HG03521 (cell line): ENCODE measurements at regions not wholly inside any gene's neighbourhood (a gene's known extent, or its start where the extent isn't known, plus 50 kb on each side); places are given as distances from the start of the nearest gene placed in this dataset.

Experiments
- ATAC-seq: cut with Tn5 transposase; IDR thresholded peaks from one replicate; pipeline ENCODE4 v1.9.1; 2021; ENCODE audit warnings: mild to moderate bottlenecking, moderate library complexity; ENCODE audit not compliant: unreplicated experiment

DNA sequence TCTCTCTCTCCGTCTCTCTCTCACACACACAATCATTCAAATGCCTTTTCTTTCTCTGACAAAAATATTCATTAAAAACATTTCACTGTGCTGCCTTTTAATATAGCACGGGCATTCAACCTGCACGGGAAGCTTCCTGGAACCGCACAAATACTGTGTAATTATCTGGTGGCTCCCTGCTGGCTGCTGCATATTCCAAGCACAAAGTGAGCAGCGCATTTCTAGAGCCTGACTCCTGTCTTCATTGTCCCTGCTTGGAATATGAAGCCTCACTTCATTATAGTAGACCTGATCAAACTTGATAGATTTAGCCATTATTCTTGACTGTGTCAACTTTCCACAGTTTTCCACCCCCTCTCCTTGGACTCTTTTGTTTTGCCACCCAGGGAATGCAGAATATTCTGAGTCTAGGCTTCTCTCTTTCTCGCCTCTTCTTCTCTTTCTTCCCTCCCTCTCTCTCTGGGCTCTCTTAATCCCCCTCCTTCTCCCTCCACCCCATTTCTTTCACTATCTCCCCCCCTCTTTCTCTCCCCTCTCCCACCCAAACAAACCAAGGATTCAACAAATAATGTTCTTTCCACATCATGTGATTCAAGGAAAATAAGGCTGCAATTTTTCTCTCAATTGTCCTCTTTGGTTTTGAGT lies 672.1 kb upstream of the FANCL start:
- no peak for ATAC-seq

DNA sequence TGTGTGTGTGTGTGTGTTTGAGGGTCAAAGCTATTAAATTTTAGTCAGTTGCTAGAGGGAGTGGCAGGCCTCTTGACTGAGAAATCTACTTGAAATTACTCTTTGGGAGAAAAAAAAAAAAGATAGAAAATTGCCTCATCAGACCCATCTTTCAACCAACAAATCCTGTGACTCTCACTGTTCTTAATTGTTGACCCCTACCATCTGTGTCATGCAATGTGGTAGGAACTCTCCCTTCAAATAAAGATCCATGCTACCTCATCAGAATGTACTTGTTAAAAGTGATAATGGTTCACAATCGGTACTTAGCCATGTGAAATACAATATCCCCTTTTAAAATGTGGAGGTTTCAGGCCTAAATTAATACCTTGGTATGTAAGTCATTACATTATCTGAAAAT lies 670.8 kb upstream of the FANCL start:
- no peak for ATAC-seq

DNA sequence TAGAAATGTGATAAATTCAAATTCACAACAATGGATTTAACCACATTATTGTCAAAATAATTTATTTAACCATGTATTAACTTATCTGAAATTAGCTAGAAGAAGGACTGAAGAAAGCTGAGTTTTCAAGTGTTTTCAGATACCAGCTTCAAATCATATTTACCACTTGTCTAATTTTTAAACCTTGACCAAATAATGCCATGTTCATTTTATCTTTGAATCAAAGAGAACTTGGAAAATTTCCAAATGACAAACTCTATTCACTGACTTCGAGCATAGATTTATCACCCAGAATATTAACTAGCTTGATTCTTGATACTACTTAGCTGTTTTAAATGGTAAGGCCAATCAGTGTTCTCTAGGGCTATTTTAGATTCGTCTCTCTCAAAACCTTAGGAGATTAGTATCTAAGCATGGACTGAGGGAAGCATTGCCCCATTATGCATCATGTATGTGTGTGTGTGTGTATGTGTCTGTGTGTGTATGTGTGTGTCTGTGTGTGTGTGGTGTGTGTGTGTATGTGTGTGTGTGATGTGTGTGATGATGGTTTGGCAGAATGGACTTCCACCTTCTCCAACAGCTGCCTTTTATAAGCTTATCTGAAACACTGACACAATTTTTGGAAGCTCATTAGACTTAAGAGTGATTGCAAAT lies 667.5 kb upstream of the FANCL start:
- no peak for ATAC-seq

DNA sequence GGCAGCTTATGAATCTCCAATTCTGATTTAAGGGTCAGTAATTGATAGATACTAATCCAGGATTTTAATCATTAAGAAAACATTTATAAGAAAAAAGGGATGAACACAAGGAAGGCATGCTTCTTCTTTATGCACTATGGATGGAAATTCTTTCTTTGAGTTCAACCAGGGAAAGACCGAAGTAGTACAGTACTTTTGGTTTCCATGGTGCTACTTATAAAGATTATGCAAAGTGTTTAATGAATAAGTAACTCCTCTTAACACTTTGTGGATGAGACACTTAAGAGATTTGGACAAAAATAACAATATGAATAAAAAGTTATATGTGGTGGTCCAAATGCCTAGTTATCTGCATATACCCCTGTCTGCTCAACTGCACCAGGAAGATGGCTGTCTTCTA lies 666.5 kb upstream of the FANCL start:
- ATAC-seq, result no peak

GRCh38 chr2:58906081-58906645 lies 665.0 kb upstream of the FANCL start:
- ATAC-seq, result no peak

DNA sequence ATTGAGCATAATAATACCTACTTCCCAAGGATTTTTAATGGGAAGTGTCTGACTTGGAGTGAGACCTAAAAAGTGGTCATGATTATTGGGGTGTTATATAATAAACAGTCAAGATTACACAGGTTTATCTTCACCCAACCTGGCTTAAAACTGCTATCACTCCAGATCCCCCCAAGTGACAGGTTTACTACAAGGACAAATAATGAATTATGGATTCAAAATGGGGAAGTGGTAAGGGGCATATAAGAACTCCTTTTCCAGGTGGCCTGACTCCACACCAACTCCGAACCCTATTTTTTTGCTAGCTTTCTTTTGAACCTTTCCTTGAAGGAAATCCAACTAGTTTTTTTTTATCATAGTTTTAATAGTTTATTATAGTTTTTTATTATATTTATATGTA lies 663.0 kb upstream of the FANCL start:
- ATAC-seq, result no peak

- no peak for ATAC-seq
Measured at GRCh38 chr2:58903427-58903826, 662.3 kb upstream of the FANCL start.

- ATAC-seq, result no peak
Measured at GRCh38 chr2:58900246-58901027, 659.3 kb upstream of the FANCL start.

- ATAC-seq, result no peak
Measured at GRCh38 chr2:58899692-58900091, 658.6 kb upstream of the FANCL start.

DNA sequence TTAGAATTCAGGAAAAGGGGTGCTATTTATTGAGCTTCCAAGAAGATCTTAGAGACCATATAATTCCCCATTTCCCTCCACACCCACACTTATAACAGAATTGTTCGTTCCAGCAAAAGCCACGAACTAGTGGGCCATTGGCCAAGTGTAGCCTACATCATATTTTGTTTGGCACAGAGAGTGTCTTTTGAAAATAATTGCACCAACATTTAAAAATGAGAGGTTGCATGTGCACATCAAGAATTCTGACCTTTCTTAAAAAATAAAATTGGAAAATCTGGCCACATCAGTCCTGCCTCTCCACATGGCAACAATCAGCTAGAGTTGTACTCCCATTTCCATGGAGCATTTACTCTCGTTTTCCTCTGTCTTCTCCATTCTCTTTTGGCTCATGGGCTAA lies 655.5 kb upstream of the FANCL start:
- ATAC-seq, result no peak

- no peak for ATAC-seq
Measured at GRCh38 chr2:58895857-58896256, 654.7 kb upstream of the FANCL start.

- no peak for ATAC-seq
Measured at GRCh38 chr2:58893656-58894351, 652.7 kb upstream of the FANCL start.

GRCh38 chr2:58891828-58892377 lies 650.8 kb upstream of the FANCL start:
- no peak for ATAC-seq

GRCh38 chr2:58890865-58891525 lies 649.9 kb upstream of the FANCL start:
- no peak for ATAC-seq

DNA sequence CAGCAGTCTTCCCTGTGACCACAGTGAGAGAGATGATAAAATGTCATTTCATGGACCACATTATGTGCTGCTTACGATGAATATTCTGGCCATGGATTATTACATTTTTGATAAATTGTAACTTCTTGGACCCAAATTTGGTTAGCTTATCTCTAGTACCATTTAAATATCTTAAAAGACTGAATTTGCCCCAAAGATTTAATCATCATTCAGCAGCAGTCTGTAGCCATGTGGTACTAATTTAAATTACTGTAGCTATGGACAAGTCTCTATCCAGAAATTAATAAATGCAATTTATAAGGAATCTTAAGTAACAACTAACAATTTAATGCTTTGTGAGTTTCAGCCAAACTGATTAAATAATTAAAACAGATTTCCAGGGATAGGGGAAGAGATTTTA lies 644.9 kb upstream of the FANCL start:
- ATAC-seq, result no peak

DNA sequence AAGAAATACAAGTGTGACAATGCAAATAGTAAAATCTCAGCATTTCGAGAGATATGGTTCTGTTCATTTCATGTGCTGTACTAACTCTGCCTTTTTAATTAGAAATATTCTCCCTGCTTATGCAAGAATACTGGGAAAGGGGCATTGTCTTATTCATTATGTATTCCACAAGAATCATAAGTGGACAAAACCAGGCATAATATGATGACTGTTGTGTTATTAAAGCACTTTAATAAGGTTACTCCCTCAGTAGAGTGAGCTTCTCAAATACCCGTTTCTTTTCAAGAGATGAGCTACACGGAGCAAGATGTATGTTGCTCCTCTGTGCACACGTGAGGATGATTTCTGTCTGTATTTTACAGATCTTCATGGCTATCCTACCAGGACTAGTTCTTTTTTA lies 638.7 kb upstream of the FANCL start:
- no peak for ATAC-seq

- no peak for ATAC-seq
Measured at GRCh38 chr2:58878778-58879177, 637.7 kb upstream of the FANCL start.

GRCh38 chr2:58876126-58876525 lies 635.0 kb upstream of the FANCL start:
- ATAC-seq, result no peak

GRCh38 chr2:58875436-58875835 lies 634.3 kb upstream of the FANCL start:
- ATAC-seq, result no peak

GRCh38 chr2:58871469-58872142 lies 630.5 kb upstream of the FANCL start:
- no peak for ATAC-seq
